ENCODE measurements at regions not wholly inside any gene's neighbourhood (a gene's known extent, or its start where the extent isn't known, plus 50 kb on each side); places are given as distances from the start of the nearest gene placed in this dataset.

- no peak for TF ChIP-seq CTCF (IDR thresholded peaks at IDR 0.05)
- no peak for TF ChIP-seq POLR2A (IDR thresholded peaks at IDR 0.05)
Observed at GRCh38 chr10:28905371-28905770, 228.1 kb downstream of the BAMBI start.

Measured in heart left ventricle (tissue), 13 donors.